ENCODE measurements at regions not wholly inside any gene's neighbourhood (a gene's known extent, or its start where the extent isn't known, plus 50 kb on each side); places are given as distances from the start of the nearest gene placed in this dataset.

DNA sequence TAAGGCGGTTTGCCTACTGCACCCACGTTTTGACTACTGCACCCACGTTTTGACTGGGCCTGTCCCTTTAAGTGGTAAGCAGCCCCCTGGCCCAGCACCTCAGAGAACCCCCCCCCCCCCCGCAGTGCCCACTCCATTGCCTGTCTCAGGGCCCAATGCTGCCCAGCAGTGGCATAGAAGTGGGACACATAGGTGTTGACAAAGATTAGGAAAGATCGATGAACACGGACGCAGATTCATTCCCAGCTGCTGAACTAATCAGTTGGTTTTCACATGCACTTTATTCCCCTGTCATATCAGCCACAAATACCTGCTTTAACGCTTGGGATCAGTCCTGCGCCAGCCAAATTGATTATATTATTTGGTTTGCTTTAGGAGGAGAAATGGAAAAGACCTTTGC is 268.8 kb upstream of the SKOR2 start:
- H3K4me3 ChIP-seq = no peak overlapping the region
- DNase-seq (ENCODE audit: low spot score) = no peak
- no peak for TF ChIP-seq EZH2phosphoT487 (IDR thresholded peaks at IDR 0.05)
- TF ChIP-seq, protein P1, sequence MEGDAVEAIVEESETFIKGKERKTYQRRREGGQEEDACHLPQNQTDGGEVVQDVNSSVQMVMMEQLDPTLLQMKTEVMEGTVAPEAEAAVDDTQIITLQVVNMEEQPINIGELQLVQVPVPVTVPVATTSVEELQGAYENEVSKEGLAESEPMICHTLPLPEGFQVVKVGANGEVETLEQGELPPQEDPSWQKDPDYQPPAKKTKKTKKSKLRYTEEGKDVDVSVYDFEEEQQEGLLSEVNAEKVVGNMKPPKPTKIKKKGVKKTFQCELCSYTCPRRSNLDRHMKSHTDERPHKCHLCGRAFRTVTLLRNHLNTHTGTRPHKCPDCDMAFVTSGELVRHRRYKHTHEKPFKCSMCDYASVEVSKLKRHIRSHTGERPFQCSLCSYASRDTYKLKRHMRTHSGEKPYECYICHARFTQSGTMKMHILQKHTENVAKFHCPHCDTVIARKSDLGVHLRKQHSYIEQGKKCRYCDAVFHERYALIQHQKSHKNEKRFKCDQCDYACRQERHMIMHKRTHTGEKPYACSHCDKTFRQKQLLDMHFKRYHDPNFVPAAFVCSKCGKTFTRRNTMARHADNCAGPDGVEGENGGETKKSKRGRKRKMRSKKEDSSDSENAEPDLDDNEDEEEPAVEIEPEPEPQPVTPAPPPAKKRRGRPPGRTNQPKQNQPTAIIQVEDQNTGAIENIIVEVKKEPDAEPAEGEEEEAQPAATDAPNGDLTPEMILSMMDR (IDR thresholded peaks at IDR 0.05) = no peak
- no peak for TF ChIP-seq EZH2 (IDR thresholded peaks at IDR 0.05)
- H3K36me3 Mint-ChIP-seq = no peaks in the 10 kb centered on the region
- H3K9me3 Mint-ChIP-seq = peaks cover 3% of the 10 kb centered on the region
- H3K36me3 ChIP-seq = no peaks in the 10 kb centered on the region
- no peak overlapping the region for H3K27ac ChIP-seq
- H2AFZ ChIP-seq (replicated peaks) = no peak overlapping the region
- no peaks in the 10 kb centered on the region for H3K27me3 ChIP-seq
- H3K9me3 ChIP-seq (ENCODE audit: low read depth) = no peaks in the 10 kb centered on the region
- peaks cover 8% of the 10 kb centered on the region for H3K27me3 Mint-ChIP-seq (ENCODE audit: insufficient read depth, low read depth)
- no peak overlapping the region for H3K4me3 Mint-ChIP-seq
- H3F3A ChIP-seq (ENCODE audit: low read depth) = no peaks in the 10 kb centered on the region
- H3K4me1 Mint-ChIP-seq = no peaks in the 10 kb centered on the region
- H3K9ac ChIP-seq = no peak overlapping the region
- no peak overlapping the region for H3K27ac Mint-ChIP-seq
- H3K4me1 ChIP-seq = no peaks in the 10 kb centered on the region
- H3K4me2 ChIP-seq = no peak overlapping the region
- H3K79me2 ChIP-seq (ENCODE audit: low read depth) = no peaks in the 10 kb centered on the region
- no peaks in the 10 kb centered on the region for H4K20me1 ChIP-seq (ENCODE audit: low read depth)

DNA sequence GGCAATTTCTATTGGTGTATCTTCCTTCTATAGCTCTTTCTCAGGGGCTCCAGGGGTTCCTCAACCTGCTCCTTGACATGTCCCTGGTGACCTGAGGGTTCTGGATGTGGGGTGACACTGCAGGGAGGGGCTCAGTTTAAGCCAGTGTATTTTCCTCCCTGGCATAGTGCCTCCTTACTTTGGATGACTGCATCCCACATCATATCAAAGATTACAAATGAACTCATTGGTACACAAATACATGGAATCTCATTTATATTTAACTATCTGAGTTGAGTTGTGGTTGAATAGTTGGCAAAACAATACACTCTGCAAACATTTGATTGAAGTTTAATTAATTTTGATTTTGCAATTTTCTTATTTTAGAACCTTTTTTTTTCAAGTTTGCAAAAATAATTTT is 268.2 kb upstream of the SKOR2 start:
- no peaks in the 10 kb centered on the region for H3K4me1 Mint-ChIP-seq
- no peaks in the 10 kb centered on the region for H3F3A ChIP-seq (ENCODE audit: low read depth)
- H3K27ac ChIP-seq = no peak overlapping the region
- no peak overlapping the region for H3K4me2 ChIP-seq
- H3K36me3 ChIP-seq = no peaks in the 10 kb centered on the region
- no peaks in the 10 kb centered on the region for H3K9me3 ChIP-seq (ENCODE audit: low read depth)
- H4K20me1 ChIP-seq (ENCODE audit: low read depth) = no peaks in the 10 kb centered on the region
- no peaks in the 10 kb centered on the region for H3K36me3 Mint-ChIP-seq
- no peak overlapping the region for H2AFZ ChIP-seq (replicated peaks)
- no peak overlapping the region for H3K27ac Mint-ChIP-seq
- TF ChIP-seq EZH2 (IDR thresholded peaks at IDR 0.05) (no peak), EZH2phosphoT487 (IDR thresholded peaks at IDR 0.05) (no peak)
- TF ChIP-seq, protein P1 (IDR thresholded peaks at IDR 0.05) = no peak
- DNase-seq (ENCODE audit: low spot score) = no peak
- no peak overlapping the region for H3K4me3 Mint-ChIP-seq
- no peaks in the 10 kb centered on the region for H3K79me2 ChIP-seq (ENCODE audit: low read depth)
- H3K9ac ChIP-seq = no peak overlapping the region
- H3K27me3 Mint-ChIP-seq (ENCODE audit: insufficient read depth, low read depth) = peaks cover 8% of the 10 kb centered on the region
- H3K4me1 ChIP-seq = no peaks in the 10 kb centered on the region
- H3K27me3 ChIP-seq = no peaks in the 10 kb centered on the region
- no peak overlapping the region for H3K4me3 ChIP-seq
- peaks cover 3% of the 10 kb centered on the region for H3K9me3 Mint-ChIP-seq

DNA sequence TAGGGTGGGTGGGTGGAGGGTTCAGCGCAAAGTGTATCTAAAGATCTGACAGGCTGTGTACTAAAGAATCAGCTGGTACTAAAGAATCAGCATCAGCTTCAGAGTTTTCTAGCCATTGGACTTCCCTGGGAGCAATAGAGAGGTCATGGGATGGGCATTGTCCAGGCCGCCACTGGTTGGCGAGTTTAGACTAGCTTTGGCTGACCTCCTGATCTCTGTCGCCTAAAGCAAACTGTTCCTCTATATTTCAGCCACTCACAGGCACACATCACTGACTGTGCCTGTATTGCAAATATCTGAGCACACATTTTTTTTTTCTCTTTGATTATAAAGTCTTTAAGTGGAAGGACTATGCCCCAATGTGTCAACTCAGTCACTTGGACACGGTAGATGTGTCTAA is 267.8 kb upstream of the SKOR2 start:
- no peak overlapping the region for H3K4me3 Mint-ChIP-seq
- Histone ChIP-seq H3K9ac (no peak overlapping the region), H3K9me3 (ENCODE audit: low read depth) (no peaks in the 10 kb centered on the region), H3F3A (ENCODE audit: low read depth) (no peaks in the 10 kb centered on the region), H3K4me1 (no peaks in the 10 kb centered on the region), H3K4me3 (no peak overlapping the region), H4K20me1 (ENCODE audit: low read depth) (no peaks in the 10 kb centered on the region), H3K36me3 (no peaks in the 10 kb centered on the region), H3K4me2 (no peak overlapping the region), H3K27me3 (no peaks in the 10 kb centered on the region), H3K79me2 (ENCODE audit: low read depth) (no peaks in the 10 kb centered on the region), H3K27ac (no peak overlapping the region), H2AFZ (replicated peaks) (no peak overlapping the region)
- TF ChIP-seq, protein P1 (IDR thresholded peaks at IDR 0.05) = no peak
- TF ChIP-seq EZH2phosphoT487 (IDR thresholded peaks at IDR 0.05) = no peak
- H3K4me1 Mint-ChIP-seq = no peaks in the 10 kb centered on the region
- no peak for DNase-seq (ENCODE audit: low spot score)
- H3K27me3 Mint-ChIP-seq (ENCODE audit: insufficient read depth, low read depth) = peaks cover 8% of the 10 kb centered on the region
- no peak overlapping the region for H3K27ac Mint-ChIP-seq
- H3K36me3 Mint-ChIP-seq = no peaks in the 10 kb centered on the region
- H3K9me3 Mint-ChIP-seq = peaks cover 3% of the 10 kb centered on the region

DNA sequence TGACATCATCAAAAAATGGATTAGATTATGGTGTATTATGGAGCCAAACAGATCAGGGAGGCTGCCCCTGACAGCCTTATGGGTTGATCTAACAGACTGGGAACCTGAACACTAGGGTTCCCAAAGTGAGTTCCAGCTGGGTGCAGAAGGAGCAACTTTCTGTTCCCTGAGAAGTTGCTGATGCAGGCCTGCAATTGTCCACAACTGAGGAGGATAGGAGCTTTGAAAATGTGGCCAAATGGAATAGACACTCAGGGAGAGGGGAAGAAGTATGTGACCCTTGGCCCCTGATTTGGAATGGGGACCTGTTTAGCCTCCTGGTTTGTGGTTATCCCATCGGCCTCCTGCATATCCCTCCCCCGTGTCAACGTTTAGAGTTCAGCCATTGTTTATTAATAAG is 262.2 kb upstream of the SKOR2 start:
- Histone ChIP-seq H3K27me3 (no peaks in the 10 kb centered on the region), H3K4me2 (no peak overlapping the region), H3F3A (ENCODE audit: low read depth) (no peaks in the 10 kb centered on the region), H3K79me2 (ENCODE audit: low read depth) (no peaks in the 10 kb centered on the region), H3K9ac (no peak overlapping the region), H3K4me1 (peaks cover 5% of the 10 kb centered on the region), H3K9me3 (ENCODE audit: low read depth) (no peaks in the 10 kb centered on the region), H3K4me3 (no peak overlapping the region), H2AFZ (replicated peaks) (no peak overlapping the region), H4K20me1 (ENCODE audit: low read depth) (no peaks in the 10 kb centered on the region), H3K36me3 (no peaks in the 10 kb centered on the region), H3K27ac (no peak overlapping the region)
- Mint-ChIP-seq H3K4me3 (no peak overlapping the region), H3K27ac (no peak overlapping the region), H3K4me1 (no peaks in the 10 kb centered on the region), H3K27me3 (ENCODE audit: insufficient read depth, low read depth) (peaks cover 5% of the 10 kb centered on the region), H3K36me3 (no peaks in the 10 kb centered on the region), H3K9me3 (no peaks in the 10 kb centered on the region)
- DNase-seq (ENCODE audit: low spot score) = no peak
- TF ChIP-seq EZH2 (IDR thresholded peaks at IDR 0.05) (no peak), EZH2phosphoT487 (IDR thresholded peaks at IDR 0.05) (no peak)
- TF ChIP-seq, protein P1 (IDR thresholded peaks at IDR 0.05) = no peak
